ENCODE measurements at regions not wholly inside any gene's neighbourhood (a gene's known extent, or its start where the extent isn't known, plus 50 kb on each side); places are given as distances from the start of the nearest gene placed in this dataset.

DNA sequence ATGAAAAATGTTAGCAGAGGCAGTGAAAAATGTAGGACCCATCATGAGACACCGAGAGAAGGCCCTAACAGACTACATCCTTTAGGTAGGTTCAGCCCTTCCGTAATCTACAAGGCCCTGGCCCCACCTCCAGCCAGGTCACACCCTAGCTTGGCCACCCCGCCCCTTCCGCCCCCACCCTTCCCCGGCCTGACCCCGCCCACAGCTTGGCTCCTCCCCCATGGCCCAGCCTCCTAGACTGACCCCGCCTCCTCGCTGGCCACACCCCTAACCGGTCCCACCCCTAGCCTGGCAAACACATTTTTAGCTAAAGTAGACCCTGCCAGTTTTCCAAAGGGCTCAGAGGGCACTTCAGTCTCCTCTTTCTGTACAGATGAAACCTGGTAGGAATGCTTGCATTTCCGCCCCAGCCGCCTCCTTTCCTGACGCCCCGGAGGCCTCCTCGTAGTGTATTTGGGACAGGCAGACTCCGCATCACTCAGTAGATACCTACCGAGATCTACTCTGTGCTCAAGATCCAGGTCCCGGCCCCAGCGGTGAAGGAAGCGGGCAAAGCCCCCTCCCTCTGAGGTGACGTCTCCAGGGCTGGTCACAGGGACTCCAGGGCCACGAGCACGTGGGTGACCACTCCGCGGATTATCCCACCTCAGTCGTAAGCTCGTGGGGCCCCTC lies 443.5 kb downstream of the PREX1 start:
- H3K27ac ChIP-seq (ENCODE audit: low read depth, low read length), result no peak overlapping the region
- H4K8ac ChIP-seq (ENCODE audit: low read depth, low read length), result no peak overlapping the region
- no peaks in the 10 kb centered on the region for H3K4me1 ChIP-seq (ENCODE audit: control insufficient read depth in 1 of 2, insufficient read depth in 2 of 2, low read length in 2 of 2)
- H2AFZ ChIP-seq (ENCODE audit: insufficient read depth, low read length, poor library complexity), result no peak overlapping the region
- H3K27me3 ChIP-seq (ENCODE audit: insufficient read depth, low read length), result no peaks in the 10 kb centered on the region
- H4K12ac ChIP-seq (ENCODE audit: low read depth, low read length), result no peak overlapping the region
- no peak overlapping the region for H3K4ac ChIP-seq (ENCODE audit: low read depth, low read length)
- no peaks in the 10 kb centered on the region for H3K79me2 ChIP-seq (ENCODE audit: control insufficient read depth, insufficient read depth, low read length, poor library complexity)
- H2BK120ac ChIP-seq (ENCODE audit: insufficient read depth, low read length, poor library complexity), result no peak overlapping the region
- H2BK12ac ChIP-seq (ENCODE audit: low read length), result no peak overlapping the region
- no peaks in the 10 kb centered on the region for H3K36me3 ChIP-seq (ENCODE audit: control insufficient read depth in 1 of 2, insufficient read depth in 2 of 2, low read length in 2 of 2)
- no peak overlapping the region for H3K4me3 ChIP-seq (ENCODE audit: low read depth, low read length)
- no peaks in the 10 kb centered on the region for H3K79me1 ChIP-seq (ENCODE audit: low read length)
- H3K18ac ChIP-seq (ENCODE audit: low read length), result no peak overlapping the region
- H3K4me2 ChIP-seq (ENCODE audit: low read length), result no peak overlapping the region
- no CpG with 5 or more reads among the region's 26 CpGs for WGBS (ENCODE audit: extremely low coverage, insufficient coverage, insufficient read length)
- H3K23ac ChIP-seq (ENCODE audit: low read length), result no peak overlapping the region
- peaks cover 3% of the 10 kb centered on the region for H3K9me3 ChIP-seq (ENCODE audit: insufficient read depth, low read depth, low read length)
- no peak overlapping the region for H3K9ac ChIP-seq (ENCODE audit: low read length)
- H2AK5ac ChIP-seq (ENCODE audit: low read length), result no peak overlapping the region
- H4K91ac ChIP-seq (ENCODE audit: low read depth, low read length), result no peak overlapping the region
- H3K14ac ChIP-seq (ENCODE audit: low read length), result no peak overlapping the region
- no peak for DNase-seq
- H2BK5ac ChIP-seq (ENCODE audit: low read depth, low read length, poor library complexity), result no peak overlapping the region

- H3K36me3 ChIP-seq (ENCODE audit: control insufficient read depth in 1 of 2, insufficient read depth in 2 of 2, low read length in 2 of 2), result no peaks in the 10 kb centered on the region
- H3K4ac ChIP-seq (ENCODE audit: low read depth, low read length), result no peak overlapping the region
- no peak overlapping the region for H3K4me2 ChIP-seq (ENCODE audit: low read length)
Measured at GRCh38 chr20:48383252-48383651, 444.5 kb downstream of the PREX1 start.

GRCh38 chr20:48382304-48382703 lies 445.5 kb downstream of the PREX1 start:
- no peak overlapping the region for H3K23ac ChIP-seq (ENCODE audit: low read length)
- peaks cover 3% of the 10 kb centered on the region for H3K9me3 ChIP-seq (ENCODE audit: insufficient read depth, low read depth, low read length)
- no peak overlapping the region for H2AFZ ChIP-seq (ENCODE audit: insufficient read depth, low read length, poor library complexity)
- no peak overlapping the region for H2BK120ac ChIP-seq (ENCODE audit: insufficient read depth, low read length, poor library complexity)
- no peak overlapping the region for H3K4me2 ChIP-seq (ENCODE audit: low read length)
- no peak overlapping the region for H2BK5ac ChIP-seq (ENCODE audit: low read depth, low read length, poor library complexity)
- H3K14ac ChIP-seq (ENCODE audit: low read length), result no peak overlapping the region
- H4K91ac ChIP-seq (ENCODE audit: low read depth, low read length), result no peak overlapping the region
- no peaks in the 10 kb centered on the region for H3K27me3 ChIP-seq (ENCODE audit: insufficient read depth, low read length)
- no peaks in the 10 kb centered on the region for H3K4me1 ChIP-seq (ENCODE audit: control insufficient read depth in 1 of 2, insufficient read depth in 2 of 2, low read length in 2 of 2)
- no peak overlapping the region for H3K9ac ChIP-seq (ENCODE audit: low read length)
- no CpG with 5 or more reads among the region's 5 CpGs for WGBS (ENCODE audit: extremely low coverage, insufficient coverage, insufficient read length)
- H2BK12ac ChIP-seq (ENCODE audit: low read length), result no peak overlapping the region
- H3K4me3 ChIP-seq (ENCODE audit: low read depth, low read length), result no peak overlapping the region
- no peak overlapping the region for H3K18ac ChIP-seq (ENCODE audit: low read length)
- no peak for DNase-seq
- no peak overlapping the region for H2AK5ac ChIP-seq (ENCODE audit: low read length)
- H3K36me3 ChIP-seq (ENCODE audit: control insufficient read depth in 1 of 2, insufficient read depth in 2 of 2, low read length in 2 of 2), result no peaks in the 10 kb centered on the region
- no peaks in the 10 kb centered on the region for H3K79me2 ChIP-seq (ENCODE audit: control insufficient read depth, insufficient read depth, low read length, poor library complexity)
- no peak overlapping the region for H4K12ac ChIP-seq (ENCODE audit: low read depth, low read length)
- no peaks in the 10 kb centered on the region for H3K79me1 ChIP-seq (ENCODE audit: low read length)
- no peak overlapping the region for H3K27ac ChIP-seq (ENCODE audit: low read depth, low read length)
- no peak overlapping the region for H4K8ac ChIP-seq (ENCODE audit: low read depth, low read length)
- no peak overlapping the region for H3K4ac ChIP-seq (ENCODE audit: low read depth, low read length)

More at GRCh38 chr20:48383252-48383651, 444.5 kb downstream of the PREX1 start:
- no peak overlapping the region for H2AK5ac ChIP-seq (ENCODE audit: low read length)
- H2BK12ac ChIP-seq (ENCODE audit: low read length), result no peak overlapping the region
- WGBS (ENCODE audit: extremely low coverage, insufficient coverage, insufficient read length), result no CpG with 5 or more reads among the region's 3 CpGs
- H2AFZ ChIP-seq (ENCODE audit: insufficient read depth, low read length, poor library complexity), result no peak overlapping the region
- no peak for DNase-seq
- H3K14ac ChIP-seq (ENCODE audit: low read length), result no peak overlapping the region
- H2BK5ac ChIP-seq (ENCODE audit: low read depth, low read length, poor library complexity), result no peak overlapping the region
- H3K79me2 ChIP-seq (ENCODE audit: control insufficient read depth, insufficient read depth, low read length, poor library complexity), result no peaks in the 10 kb centered on the region
- H4K8ac ChIP-seq (ENCODE audit: low read depth, low read length), result no peak overlapping the region
- no peak overlapping the region for H3K27ac ChIP-seq (ENCODE audit: low read depth, low read length)
- peaks cover 3% of the 10 kb centered on the region for H3K9me3 ChIP-seq (ENCODE audit: insufficient read depth, low read depth, low read length)
- H3K23ac ChIP-seq (ENCODE audit: low read length), result no peak overlapping the region
- no peak overlapping the region for H2BK120ac ChIP-seq (ENCODE audit: insufficient read depth, low read length, poor library complexity)
- H3K4me3 ChIP-seq (ENCODE audit: low read depth, low read length), result no peak overlapping the region
- no peaks in the 10 kb centered on the region for H3K79me1 ChIP-seq (ENCODE audit: low read length)
- H4K12ac ChIP-seq (ENCODE audit: low read depth, low read length), result no peak overlapping the region
- no peaks in the 10 kb centered on the region for H3K27me3 ChIP-seq (ENCODE audit: insufficient read depth, low read length)
- no peak overlapping the region for H4K91ac ChIP-seq (ENCODE audit: low read depth, low read length)
- no peak overlapping the region for H3K9ac ChIP-seq (ENCODE audit: low read length)
- H3K4me1 ChIP-seq (ENCODE audit: control insufficient read depth in 1 of 2, insufficient read depth in 2 of 2, low read length in 2 of 2), result no peaks in the 10 kb centered on the region
- H3K18ac ChIP-seq (ENCODE audit: low read length), result no peak overlapping the region

DNA sequence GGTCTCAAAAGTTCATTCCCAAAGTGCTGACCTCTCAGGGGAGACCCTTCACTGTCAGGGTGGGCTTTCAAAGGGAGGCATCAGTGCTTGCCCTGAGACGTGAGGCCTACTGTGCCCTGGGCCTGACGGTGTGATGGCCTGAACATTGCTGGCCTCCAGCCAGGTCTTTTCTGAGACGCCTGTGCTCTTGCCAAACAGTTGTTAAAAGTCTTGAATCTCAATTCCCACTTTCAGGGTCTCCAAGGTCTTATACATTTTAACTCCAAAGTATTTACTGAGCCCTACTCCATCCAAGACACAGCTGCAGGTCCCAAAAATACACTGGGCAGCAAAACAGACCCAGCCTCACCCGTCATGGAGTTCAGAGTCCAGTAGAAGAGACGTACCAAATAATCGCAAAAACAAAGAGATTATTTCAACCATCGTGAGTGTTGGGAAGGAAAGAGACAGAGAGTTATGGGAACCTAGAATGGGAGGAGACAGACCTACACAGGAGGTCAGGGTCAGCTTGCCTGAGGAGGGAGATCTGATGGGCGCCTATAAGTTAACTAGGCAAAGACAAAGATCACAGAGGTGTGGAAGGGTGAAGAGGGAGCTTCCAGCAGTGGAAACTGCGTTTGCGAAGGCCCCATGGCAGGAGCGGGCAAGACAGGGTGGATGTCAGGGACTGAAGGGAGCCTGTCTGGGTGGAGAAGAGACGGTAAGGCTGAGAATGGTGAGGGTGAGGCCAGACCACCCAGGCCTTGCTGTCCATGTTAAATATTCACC lies 446.3 kb downstream of the PREX1 start:
- Histone ChIP-seq H3K79me1 (ENCODE audit: low read length) (no peaks in the 10 kb centered on the region), H4K91ac (ENCODE audit: low read depth, low read length) (no peak overlapping the region), H3K36me3 (ENCODE audit: control insufficient read depth in 1 of 2, insufficient read depth in 2 of 2, low read length in 2 of 2) (no peaks in the 10 kb centered on the region), H2AK5ac (ENCODE audit: low read length) (no peak overlapping the region), H3K18ac (ENCODE audit: low read length) (no peak overlapping the region), H3K27me3 (ENCODE audit: insufficient read depth, low read length) (no peaks in the 10 kb centered on the region), H4K8ac (ENCODE audit: low read depth, low read length) (no peak overlapping the region), H3K27ac (ENCODE audit: low read depth, low read length) (no peak overlapping the region), H3K23ac (ENCODE audit: low read length) (no peak overlapping the region), H3K79me2 (ENCODE audit: control insufficient read depth, insufficient read depth, low read length, poor library complexity) (no peaks in the 10 kb centered on the region), H3K14ac (ENCODE audit: low read length) (no peak overlapping the region), H4K12ac (ENCODE audit: low read depth, low read length) (no peak overlapping the region), H2AFZ (ENCODE audit: insufficient read depth, low read length, poor library complexity) (no peak overlapping the region), H2BK120ac (ENCODE audit: insufficient read depth, low read length, poor library complexity) (no peak overlapping the region), H2BK12ac (ENCODE audit: low read length) (no peak overlapping the region), H2BK5ac (ENCODE audit: low read depth, low read length, poor library complexity) (no peak overlapping the region), H3K9ac (ENCODE audit: low read length) (no peak overlapping the region), H3K4me3 (ENCODE audit: low read depth, low read length) (no peak overlapping the region), H3K4me2 (ENCODE audit: low read length) (no peak overlapping the region), H3K4me1 (ENCODE audit: control insufficient read depth in 1 of 2, insufficient read depth in 2 of 2, low read length in 2 of 2) (no peaks in the 10 kb centered on the region), H3K4ac (ENCODE audit: low read depth, low read length) (no peak overlapping the region), H3K9me3 (ENCODE audit: insufficient read depth, low read depth, low read length) (peaks cover 3% of the 10 kb centered on the region)
- DNase-seq, result no peak
- no CpG with 5 or more reads among the region's 12 CpGs for WGBS (ENCODE audit: extremely low coverage, insufficient coverage, insufficient read length)
